ENCODE measurements at regions not wholly inside any gene's neighbourhood (a gene's known extent, or its start where the extent isn't known, plus 50 kb on each side); places are given as distances from the start of the nearest gene placed in this dataset.

DNA sequence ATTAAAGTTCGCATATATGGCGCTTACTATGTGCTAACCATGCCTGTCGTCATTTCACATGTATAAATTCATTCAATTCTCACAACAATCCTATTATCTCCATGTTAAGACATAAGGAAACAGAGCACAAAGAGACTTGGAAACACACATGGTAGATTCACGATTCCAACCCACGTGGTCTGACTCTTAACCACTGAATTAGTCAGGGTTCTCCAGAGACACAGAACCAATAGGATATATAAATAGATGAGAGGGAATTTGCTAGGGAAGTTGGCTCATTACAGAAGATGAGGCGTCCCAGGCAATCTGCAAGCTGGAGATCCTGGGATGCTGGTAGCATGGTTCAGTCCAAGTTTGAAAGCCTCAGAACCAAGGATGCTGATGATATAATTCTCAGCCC lies 765.3 kb downstream of the TBL1XR1 start:
- H3K4me1 ChIP-seq (ENCODE audit: insufficient read depth): no peaks in the 10 kb centered on the region
- H3K27me3 ChIP-seq: no peaks in the 10 kb centered on the region
- H3K9me3 ChIP-seq (ENCODE audit: low read depth): no peaks in the 10 kb centered on the region
- WGBS (ENCODE audit: low lambda C conversion rate, missing lambda C conversion rate): 80% methylated on average over 6 of the region's 6 CpGs
- no peaks in the 10 kb centered on the region for H4K20me1 ChIP-seq (ENCODE audit: insufficient read depth, poor library complexity, severe bottlenecking)
- no peaks in the 10 kb centered on the region for H3K36me3 ChIP-seq (replicated peaks; ENCODE audit: insufficient read depth, low read depth)
- no peak for TF ChIP-seq EZH2phosphoT487 (IDR thresholded peaks at IDR 0.05; ENCODE audit: low read depth, severe bottlenecking, unreplicated experiment)
- DNase-seq (ENCODE audit: low spot score): no peak
- H3K4me3 ChIP-seq: no peak overlapping the region
- H3K9me2 ChIP-seq (replicated peaks; ENCODE audit: insufficient read depth): no peaks in the 10 kb centered on the region
- H2AFZ ChIP-seq: no peak overlapping the region
- H3K27ac ChIP-seq: no peak overlapping the region
- no peak overlapping the region for H3K4me2 ChIP-seq
- H3K79me2 ChIP-seq: no peaks in the 10 kb centered on the region

DNA sequence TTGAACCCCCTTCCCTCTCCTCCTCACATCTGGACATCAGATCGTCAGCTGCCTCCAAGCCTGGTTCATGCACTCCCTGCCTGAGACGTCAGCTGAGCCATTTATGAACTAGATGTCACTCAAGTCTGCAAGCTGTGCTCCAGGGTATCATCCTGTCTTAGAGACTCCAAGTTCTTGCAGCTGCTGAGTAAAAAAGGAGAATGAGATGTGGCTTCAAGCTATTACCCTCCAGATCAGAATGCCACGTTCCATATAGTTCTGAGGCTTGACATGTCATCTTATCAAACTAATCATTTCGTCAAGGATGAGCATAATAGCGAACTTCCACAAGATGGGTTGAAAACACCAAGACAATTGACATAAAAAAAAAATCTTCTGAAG lies 766.3 kb downstream of the TBL1XR1 start:
- Histone ChIP-seq H3K4me1 (ENCODE audit: insufficient read depth) (no peaks in the 10 kb centered on the region), H3K27ac (no peak overlapping the region), H3K4me2 (no peak overlapping the region), H3K9me3 (ENCODE audit: low read depth) (no peaks in the 10 kb centered on the region), H3K9me2 (replicated peaks; ENCODE audit: insufficient read depth) (no peaks in the 10 kb centered on the region), H3K36me3 (replicated peaks; ENCODE audit: insufficient read depth, low read depth) (no peaks in the 10 kb centered on the region), H3K27me3 (no peaks in the 10 kb centered on the region), H2AFZ (no peak overlapping the region), H3K4me3 (no peak overlapping the region), H3K79me2 (no peaks in the 10 kb centered on the region), H4K20me1 (ENCODE audit: insufficient read depth, poor library complexity, severe bottlenecking) (no peaks in the 10 kb centered on the region)
- no peak for DNase-seq (ENCODE audit: low spot score)
- WGBS (ENCODE audit: low lambda C conversion rate, missing lambda C conversion rate): 67% methylated on average over 5 of the region's 5 CpGs
- TF ChIP-seq, protein P1, sequence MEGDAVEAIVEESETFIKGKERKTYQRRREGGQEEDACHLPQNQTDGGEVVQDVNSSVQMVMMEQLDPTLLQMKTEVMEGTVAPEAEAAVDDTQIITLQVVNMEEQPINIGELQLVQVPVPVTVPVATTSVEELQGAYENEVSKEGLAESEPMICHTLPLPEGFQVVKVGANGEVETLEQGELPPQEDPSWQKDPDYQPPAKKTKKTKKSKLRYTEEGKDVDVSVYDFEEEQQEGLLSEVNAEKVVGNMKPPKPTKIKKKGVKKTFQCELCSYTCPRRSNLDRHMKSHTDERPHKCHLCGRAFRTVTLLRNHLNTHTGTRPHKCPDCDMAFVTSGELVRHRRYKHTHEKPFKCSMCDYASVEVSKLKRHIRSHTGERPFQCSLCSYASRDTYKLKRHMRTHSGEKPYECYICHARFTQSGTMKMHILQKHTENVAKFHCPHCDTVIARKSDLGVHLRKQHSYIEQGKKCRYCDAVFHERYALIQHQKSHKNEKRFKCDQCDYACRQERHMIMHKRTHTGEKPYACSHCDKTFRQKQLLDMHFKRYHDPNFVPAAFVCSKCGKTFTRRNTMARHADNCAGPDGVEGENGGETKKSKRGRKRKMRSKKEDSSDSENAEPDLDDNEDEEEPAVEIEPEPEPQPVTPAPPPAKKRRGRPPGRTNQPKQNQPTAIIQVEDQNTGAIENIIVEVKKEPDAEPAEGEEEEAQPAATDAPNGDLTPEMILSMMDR (IDR thresholded peaks at IDR 0.05; ENCODE audit: poor library complexity): no peak
- TF ChIP-seq EZH2 (IDR thresholded peaks at IDR 0.05; ENCODE audit: borderline replicate concordance) (no peak), EZH2phosphoT487 (IDR thresholded peaks at IDR 0.05; ENCODE audit: low read depth, severe bottlenecking, unreplicated experiment) (no peak)

DNA sequence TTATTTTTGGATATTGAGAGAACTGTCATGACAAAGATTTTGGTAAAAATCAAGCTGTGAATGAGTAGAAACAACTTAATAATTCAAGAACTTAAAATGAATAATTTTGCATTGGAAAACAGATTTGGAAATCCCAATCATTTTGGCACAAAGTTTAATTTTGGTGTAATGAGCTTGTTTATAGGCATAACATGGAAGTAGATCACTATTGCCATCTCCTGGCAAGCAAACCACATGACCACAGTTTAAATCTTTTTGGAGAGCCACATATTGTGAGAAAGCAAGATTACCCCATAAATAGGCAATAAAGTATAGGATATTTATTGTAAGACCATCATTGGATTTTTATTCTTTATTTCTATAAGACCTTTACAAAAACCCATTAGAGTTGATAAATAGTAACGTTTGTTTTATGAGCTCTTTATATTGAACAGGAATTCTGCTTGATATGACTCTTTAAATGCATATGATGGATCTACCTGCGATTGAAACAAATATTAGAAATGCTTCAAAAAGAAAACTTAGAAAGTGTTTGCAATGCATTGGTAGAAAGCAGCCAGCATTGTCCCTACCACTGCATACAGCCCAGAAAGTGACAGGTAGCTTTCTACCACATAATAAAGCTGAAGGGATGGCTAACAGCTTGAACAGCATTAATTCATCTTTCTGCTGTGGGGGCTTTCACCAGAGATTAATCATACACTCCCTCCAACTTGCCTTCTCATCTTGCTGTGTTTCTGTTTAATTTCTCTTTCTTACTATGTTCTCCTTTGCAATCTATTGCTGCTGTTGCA lies 766.8 kb downstream of the TBL1XR1 start:
- WGBS (ENCODE audit: low lambda C conversion rate, missing lambda C conversion rate): 46% methylated on average over 2 of the region's 2 CpGs

DNA sequence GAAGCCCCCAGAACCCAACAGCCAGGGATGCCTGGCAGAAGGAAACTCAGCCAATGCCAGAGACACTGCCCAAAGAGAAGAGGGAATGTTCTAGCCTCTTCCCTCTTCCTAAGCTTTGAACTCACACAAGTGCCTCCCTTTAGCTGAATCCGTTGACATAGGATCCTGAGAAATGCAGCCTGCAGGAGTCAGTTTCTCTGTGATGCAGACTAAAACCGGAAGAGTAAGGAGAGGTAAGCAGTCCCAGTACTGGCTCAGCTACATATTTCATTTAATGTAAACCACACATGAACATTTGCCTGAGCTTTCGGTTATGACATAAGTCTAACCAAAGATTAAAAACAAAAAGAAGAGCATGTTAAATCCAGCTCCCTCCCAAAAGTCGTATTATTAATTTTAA lies 768.7 kb downstream of the TBL1XR1 start:
- Histone ChIP-seq H3K4me2 (no peak overlapping the region), H3K36me3 (replicated peaks; ENCODE audit: insufficient read depth, low read depth) (no peaks in the 10 kb centered on the region), H2AFZ (no peak overlapping the region), H3K27me3 (no peaks in the 10 kb centered on the region), H3K4me1 (ENCODE audit: insufficient read depth) (no peaks in the 10 kb centered on the region), H4K20me1 (ENCODE audit: insufficient read depth, poor library complexity, severe bottlenecking) (no peaks in the 10 kb centered on the region), H3K9me3 (ENCODE audit: low read depth) (no peaks in the 10 kb centered on the region), H3K4me3 (no peak overlapping the region), H3K9me2 (replicated peaks; ENCODE audit: insufficient read depth) (no peaks in the 10 kb centered on the region), H3K27ac (no peak overlapping the region), H3K79me2 (no peaks in the 10 kb centered on the region)
- no peak for DNase-seq (ENCODE audit: low spot score)
- TF ChIP-seq EZH2phosphoT487 (IDR thresholded peaks at IDR 0.05; ENCODE audit: low read depth, severe bottlenecking, unreplicated experiment): no peak
- no peak for TF ChIP-seq EZH2 (IDR thresholded peaks at IDR 0.05; ENCODE audit: borderline replicate concordance)
- TF ChIP-seq, protein P1 (IDR thresholded peaks at IDR 0.05; ENCODE audit: poor library complexity): no peak
- WGBS (ENCODE audit: low lambda C conversion rate, missing lambda C conversion rate): 50% methylated on average over 4 of the region's 4 CpGs

More for the DNA sequence above, 766.8 kb downstream of the TBL1XR1 start:
- no peaks in the 10 kb centered on the region for H3K79me2 ChIP-seq
- no peaks in the 10 kb centered on the region for H3K9me3 ChIP-seq (ENCODE audit: low read depth)
- H3K4me1 ChIP-seq (ENCODE audit: insufficient read depth): no peaks in the 10 kb centered on the region
- H3K27me3 ChIP-seq: no peaks in the 10 kb centered on the region
- no peak overlapping the region for H3K4me3 ChIP-seq
- TF ChIP-seq EZH2 (IDR thresholded peaks at IDR 0.05; ENCODE audit: borderline replicate concordance): no peak
- TF ChIP-seq, protein P1 (IDR thresholded peaks at IDR 0.05; ENCODE audit: poor library complexity): peak; percentile 80
- TF ChIP-seq EZH2phosphoT487 (IDR thresholded peaks at IDR 0.05; ENCODE audit: low read depth, severe bottlenecking, unreplicated experiment): no peak
- H3K4me2 ChIP-seq: no peak overlapping the region
- H4K20me1 ChIP-seq (ENCODE audit: insufficient read depth, poor library complexity, severe bottlenecking): no peaks in the 10 kb centered on the region
- no peak overlapping the region for H2AFZ ChIP-seq
- peak; percentile 48 for DNase-seq (ENCODE audit: low spot score)
- no peak overlapping the region for H3K27ac ChIP-seq
- no peaks in the 10 kb centered on the region for H3K36me3 ChIP-seq (replicated peaks; ENCODE audit: insufficient read depth, low read depth)
- H3K9me2 ChIP-seq (replicated peaks; ENCODE audit: insufficient read depth): no peaks in the 10 kb centered on the region

All from hepatocyte (in vitro differentiated cells).